Panc1 (cell line): ENCODE measurements at regions not wholly inside any gene's neighbourhood (a gene's known extent, or its start where the extent isn't known, plus 50 kb on each side); places are given as distances from the start of the nearest gene placed in this dataset.

ENCODE experiments used
- ATAC-seq: fragments of 200-7000 bp; cut with Tn5 transposase; 2 replicates; pipeline ENCODE4 v1.9.1; 2020; ENCODE audit warnings: mild to moderate bottlenecking, moderate library complexity
- BruUV-seq: library from RNA; stranded (reverse); fragments of 400-500 nt; replicated peaks from 2 replicates; lab custom pipeline; 2021; lab: Mats Ljungman, UMichigan
- CTCF ChIA-PET: fragments of 300-600 bp; sonication (Branson Sonifier 250); formaldehyde crosslinking; loops from one replicate; lab custom pipeline; 2022; ENCODE audit warnings: antibody characterized with exemption; lab: Charles Lee
- POLR2A ChIA-PET: fragments of 300-600 bp; sonication (Branson Sonifier 250); formaldehyde crosslinking; loops from one replicate; lab custom pipeline; 2022; ENCODE audit warnings: antibody characterized with exemption; lab: Charles Lee
- DNase-seq: peaks from one replicate; pipeline ENCODE4 v3.0.0-alpha.2; 2010; ENCODE audit warnings: low read depth, low spot score
- H3K27ac ChIP-seq: 2 replicates; pipeline ENCODE4 v1.5.1; 2011; ENCODE audit warnings: mild to moderate bottlenecking, low read length, inconsistent platforms
- H3K27me3 ChIP-seq: fragments of 200-500 bp; sonication (Bioruptor generic); 2 replicates; pipeline ENCODE4 v1.6.0; 2014; ENCODE audit warnings: low read length, inconsistent platforms; ENCODE audit not compliant: control insufficient read depth, insufficient read depth
- H3K36me3 ChIP-seq: fragments of 200-500 bp; sonication (Bioruptor generic); 2 replicates; pipeline ENCODE4 v1.5.1; 2014; ENCODE audit warnings: inconsistent platforms, mild to moderate bottlenecking, low read length, moderate library complexity; ENCODE audit not compliant: control insufficient read depth, insufficient read depth
- H3K4me1 ChIP-seq: 2 replicates; pipeline ENCODE4 v1.5.1; 2011; ENCODE audit warnings: inconsistent platforms, mild to moderate bottlenecking, low read length, moderate library complexity; ENCODE audit not compliant: control insufficient read depth, insufficient read depth
- H3K4me3 ChIP-seq, 2 experiments: 2 replicates each; pipeline ENCODE4 v1.5.1; 2011 to 2012; ENCODE audit warnings: low read depth in 2 of 2, low read length in 2 of 2, mild to moderate bottlenecking in 2 of 2, inconsistent platforms in 1 of 2, moderate library complexity in 1 of 2
- H3K9me3 ChIP-seq: fragments of 200-500 bp; sonication (Bioruptor generic); 2 replicates; pipeline ENCODE4 v1.5.1; 2014; ENCODE audit warnings: low read depth, mild to moderate bottlenecking, inconsistent platforms, low read length, moderate library complexity; ENCODE audit not compliant: control insufficient read depth, insufficient read depth
- CTCF ChIP-seq: fragments of 450-650 bp; IDR thresholded peaks from 2 replicates; pipeline ENCODE4 v1.5.1; 2017; ENCODE audit warnings: mild to moderate bottlenecking
- POLR2AphosphoS5 ChIP-seq: IDR thresholded peaks from 2 replicates; pipeline ENCODE4 v1.6.1; 2012; ENCODE audit warnings: mild to moderate bottlenecking, low read depth, low read length, moderate library complexity
- REST ChIP-seq, 2 experiments: IDR thresholded peaks; 2 replicates each; pipeline ENCODE4 v1.6.1; 2011 to 2012; ENCODE audit warnings: low read depth in 2 of 2, control low read depth in 1 of 2, low read length in 1 of 2, mild to moderate bottlenecking in 1 of 2, moderate library complexity in 1 of 2; ENCODE audit not compliant: insufficient read depth in 1 of 2
- SIN3A ChIP-seq: IDR thresholded peaks from 2 replicates; pipeline ENCODE4 v1.6.1; 2012; ENCODE audit warnings: low read depth, mild to moderate bottlenecking, low read length, moderate library complexity, borderline replicate concordance; ENCODE audit not compliant: insufficient read depth
- TCF7L2 ChIP-seq: IDR thresholded peaks from 2 replicates; pipeline ENCODE4 v1.6.1; 2011; ENCODE audit warnings: mild to moderate bottlenecking, low read depth, low read length, inconsistent platforms
- in situ Hi-C: cut with HindIII; loops from 2 replicates; pipeline ENCODE4 v1.10.0; 2016; ENCODE audit warnings: low sequenced_read_pairs, low pct_unique_long_range_greater_than_20kb
- intact Hi-C: fragments of 100-400 bp; cut with micrococcal nuclease; formaldehyde crosslinking; loops from one replicate; pipeline ENCODE4 v1.10.0; 2022; ENCODE audit not compliant: unreplicated experiment

DNA sequence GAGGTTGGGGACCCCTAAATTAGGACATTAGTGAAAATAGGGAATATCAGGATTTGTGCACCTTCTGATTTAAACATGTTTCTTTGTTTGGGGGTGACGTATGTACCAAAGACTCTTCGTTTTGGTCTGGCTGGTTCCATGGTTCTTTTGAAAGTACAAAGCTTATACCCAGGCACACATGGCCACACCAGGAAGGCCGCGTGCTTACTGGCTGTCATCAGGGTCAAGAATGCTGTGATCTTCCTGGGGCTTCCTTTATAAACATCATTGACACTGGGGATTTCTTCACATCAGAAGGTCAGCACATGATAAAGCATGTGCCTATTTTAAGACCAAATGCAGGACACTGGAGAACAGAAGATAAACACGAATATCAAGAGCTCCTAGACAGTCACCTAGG is 230.6 kb upstream of the ID2 start:
- no TSS peak for BruUV-seq
- intact Hi-C loops (no loop called here), in situ Hi-C loops (no loop called here)
- CTCF ChIA-PET = no interaction called here
- ATAC-seq = no peak
- H3K9me3 ChIP-seq = no peaks in the 10 kb centered on the region
- no peaks in the 10 kb centered on the region for H3K27me3 ChIP-seq
- peaks cover 3% of the 10 kb centered on the region; the same call in 1 of the 2 replicates for H3K4me1 ChIP-seq
- no peaks in the 10 kb centered on the region for H3K36me3 ChIP-seq
- H3K27ac ChIP-seq = no peak overlapping the region
- no peak for DNase-seq
- TF ChIP-seq SIN3A (no peak), CTCF (no peak), REST (IDR thresholded peaks at IDR 0.05; ENCODE audit: insufficient read depth in 1 of 2, low read depth in 2 of 2, low read length in 1 of 2) (no peak), POLR2AphosphoS5 (no peak), TCF7L2 (no peak)
- POLR2A ChIA-PET = interaction anchor here (0.7 kb wide), 1 partner anchor 132 kb away, joined by 3 read pairs; no protein-coding TSS in a partner anchor
- no peak overlapping the region for H3K4me3 ChIP-seq

GRCh38 chr2:8452296-8452695 is 229.6 kb upstream of the ID2 start:
- intact Hi-C loops (no loop called here), in situ Hi-C loops (no loop called here)
- Histone ChIP-seq H3K4me1 (peaks cover 3% of the 10 kb centered on the region; the same call in 1 of the 2 replicates), H3K9me3 (no peaks in the 10 kb centered on the region), H3K27me3 (no peaks in the 10 kb centered on the region), H3K27ac (no peak overlapping the region), H3K36me3 (no peaks in the 10 kb centered on the region), H3K4me3 (no peak overlapping the region)
- ChIA-PET POLR2A (no interaction called here), CTCF (no interaction called here)
- ATAC-seq = no peak
- TF ChIP-seq TCF7L2 (no peak), POLR2AphosphoS5 (no peak), SIN3A (no peak), REST (IDR thresholded peaks at IDR 0.05; ENCODE audit: insufficient read depth in 1 of 2, low read depth in 2 of 2, low read length in 1 of 2) (no peak), CTCF (no peak)
- DNase-seq = no peak
- no TSS peak for BruUV-seq
